GM23338 (cell line): ENCODE measurements at regions not wholly inside any gene's neighbourhood (a gene's known extent, or its start where the extent isn't known, plus 50 kb on each side); places are given as distances from the start of the nearest gene placed in this dataset.

Source experiments
- ATAC-seq: fragments of 200-7000 bp; cut with Tn5 transposase; 3 replicates; pipeline ENCODE4 v1.9.1; 2020
- DNase-seq: peaks from one replicate; pipeline ENCODE4 v3.0.0-alpha.2; 2015; ENCODE audit warnings: low spot score
- H2AFZ ChIP-seq: fragments of 200-600 bp; sonication (generic); 2 replicates; pipeline ENCODE4 v1.8.0; 2016; ENCODE audit warnings: antibody characterized with exemption, mild to moderate bottlenecking, moderate library complexity
- H3F3A ChIP-seq: fragments of 200-600 bp; sonication (generic); replicated peaks from 2 replicates; pipeline ENCODE4 v1.8.0; 2017; ENCODE audit warnings: antibody characterized with exemption, mixed run types, low read depth
- H3K27ac ChIP-seq: fragments of 200-600 bp; sonication (generic); 2 replicates; pipeline ENCODE4 v1.6.1; 2016; ENCODE audit warnings: low read depth
- H3K27me3 ChIP-seq: fragments of 200-600 bp; sonication (generic); 2 replicates; pipeline ENCODE4 v1.8.0; 2016; ENCODE audit warnings: mild to moderate bottlenecking, mixed run types, moderate library complexity; ENCODE audit not compliant: insufficient read depth
- H3K36me3 ChIP-seq: fragments of 200-600 bp; sonication (generic); 2 replicates; pipeline ENCODE4 v1.8.0; 2016; ENCODE audit warnings: mild to moderate bottlenecking; ENCODE audit not compliant: insufficient read depth
- H3K4me1 ChIP-seq: fragments of 200-600 bp; sonication (generic); 2 replicates; pipeline ENCODE4 v1.8.0; 2016; ENCODE audit warnings: mild to moderate bottlenecking, moderate library complexity; ENCODE audit not compliant: insufficient read depth
- H3K4me2 ChIP-seq: fragments of 200-600 bp; sonication (generic); 2 replicates; pipeline ENCODE4 v1.7.1; 2017; ENCODE audit warnings: mixed run types
- H3K4me3 ChIP-seq: fragments of 200-600 bp; sonication (generic); 2 replicates; pipeline ENCODE4 v1.6.1; 2016; ENCODE audit warnings: mixed run types
- H3K79me2 ChIP-seq: fragments of 200-600 bp; sonication (generic); replicated peaks from 2 replicates; pipeline ENCODE4 v1.8.0; 2017; ENCODE audit warnings: mild to moderate bottlenecking; ENCODE audit not compliant: insufficient read depth
- H3K9me2 ChIP-seq: fragments of 200-600 bp; sonication (generic); 2 replicates; pipeline ENCODE4 v1.8.0; 2017; ENCODE audit not compliant: insufficient read depth
- H4K20me1 ChIP-seq: fragments of 200-600 bp; sonication (generic); replicated peaks from 2 replicates; pipeline ENCODE4 v1.8.0; 2017; ENCODE audit warnings: mild to moderate bottlenecking; ENCODE audit not compliant: insufficient read depth
- H3K27ac Mint-ChIP-seq: 2 replicates; pipeline ENCODE4 v1.8.0; 2020; ENCODE audit warnings: inconsistent platforms, mild to moderate bottlenecking, moderate library complexity, mixed read lengths
- H3K27me3 Mint-ChIP-seq: 3 replicates; pipeline ENCODE4 v1.8.0; 2022; ENCODE audit warnings: low read depth, mild to moderate bottlenecking, moderate library complexity, mixed read lengths, inconsistent platforms; ENCODE audit not compliant: insufficient read depth, poor library complexity
- H3K36me3 Mint-ChIP-seq: 3 replicates; pipeline ENCODE4 v1.8.0; 2021; ENCODE audit warnings: low read depth, mild to moderate bottlenecking, inconsistent platforms, moderate library complexity, mixed read lengths
- H3K4me1 Mint-ChIP-seq: 3 replicates; pipeline ENCODE4 v1.8.0; 2020; ENCODE audit warnings: mild to moderate bottlenecking, inconsistent platforms, mixed read lengths
- H3K4me3 Mint-ChIP-seq: 3 replicates; pipeline ENCODE4 v1.8.0; 2021; ENCODE audit warnings: moderate library complexity, mild to moderate bottlenecking, inconsistent platforms, mixed read lengths
- H3K9me3 Mint-ChIP-seq: 3 replicates; pipeline ENCODE4 v1.8.0; 2020; ENCODE audit warnings: moderate library complexity, mild to moderate bottlenecking, inconsistent platforms, mixed read lengths
- CREB1 ChIP-seq: fragments of 250-450 bp; sonication (Bioruptor Pico); IDR thresholded peaks from 2 replicates; pipeline ENCODE4 v1.5.0; 2020; ENCODE audit warnings: low read depth, mild to moderate bottlenecking, moderate library complexity
- CTCF ChIP-seq, 2 experiments: fragments of 200-600 bp in 1 of 2; sonication (generic) in 1 of 2; conservative IDR thresholded peaks; 2 replicates each; pipeline versions ENCODE4 v1.5.1 to v1.6.1; 2016 to 2017; ENCODE audit warnings: antibody characterized with exemption in 2 of 2, low read depth in 2 of 2, mild to moderate bottlenecking in 2 of 2, moderate library complexity in 1 of 2
- ETS1 ChIP-seq: IDR thresholded peaks from 2 replicates; pipeline ENCODE4 v1.6.1; 2016; ENCODE audit warnings: antibody characterized with exemption
- JUNB ChIP-seq: IDR thresholded peaks from one replicate; pipeline ENCODE4 v1.6.1; 2016; ENCODE audit warnings: antibody characterized with exemption; ENCODE audit not compliant: unreplicated experiment
- POLR2AphosphoS5 ChIP-seq: IDR thresholded peaks from 2 replicates; pipeline ENCODE4 v1.6.1; 2016; ENCODE audit warnings: antibody characterized with exemption, low read depth
- STAT1 ChIP-seq: IDR thresholded peaks from one replicate; pipeline ENCODE4 v1.6.1; 2016; ENCODE audit warnings: antibody characterized with exemption; ENCODE audit not compliant: unreplicated experiment
- ZNF114 ChIP-seq: fragments of 250-450 bp; sonication (Bioruptor Pico); IDR thresholded peaks from 2 replicates; pipeline ENCODE4 v1.5.0; 2020; ENCODE audit warnings: mild to moderate bottlenecking, moderate library complexity
- ZNF331 ChIP-seq: fragments of 250-450 bp; sonication (Bioruptor Pico); IDR thresholded peaks from 2 replicates; pipeline ENCODE4 v1.5.0; 2020; ENCODE audit warnings: low read depth, mild to moderate bottlenecking, moderate library complexity
- ZNF462 ChIP-seq: fragments of 250-450 bp; sonication (Bioruptor Pico); IDR thresholded peaks from 2 replicates; pipeline ENCODE4 v1.5.0; 2020; ENCODE audit warnings: mild to moderate bottlenecking, moderate library complexity

GRCh38 chr2:220318508-220318907 lies 691.1 kb downstream of the SLC4A3 start:
- Histone ChIP-seq H3K36me3 (no peaks in the 10 kb centered on the region), H3K27ac (no peak overlapping the region), H3K4me3 (no peak overlapping the region), H3K4me1 (no peaks in the 10 kb centered on the region), H4K20me1 (no peaks in the 10 kb centered on the region), H3K27me3 (no peaks in the 10 kb centered on the region), H2AFZ (no peak overlapping the region), H3K4me2 (no peak overlapping the region), H3K9me2 (peaks cover 18% of the 10 kb centered on the region; the same call in 1 of the 2 replicates), H3F3A (no peaks in the 10 kb centered on the region), H3K79me2 (no peaks in the 10 kb centered on the region)
- no peaks in the 10 kb centered on the region for H3K27me3 Mint-ChIP-seq
- TF ChIP-seq STAT1 = no peak
- no peak for TF ChIP-seq ETS1
- no peak for TF ChIP-seq POLR2AphosphoS5
- H3K27ac Mint-ChIP-seq = no peak overlapping the region
- no peaks in the 10 kb centered on the region for H3K4me1 Mint-ChIP-seq
- DNase-seq (no peak), ATAC-seq (no peak)
- H3K36me3 Mint-ChIP-seq = no peaks in the 10 kb centered on the region
- no peaks in the 10 kb centered on the region; the same call in 2 of the 3 replicates for H3K9me3 Mint-ChIP-seq
- H3K4me3 Mint-ChIP-seq = no peak overlapping the region

- H3K27me3 ChIP-seq = no peaks in the 10 kb centered on the region
- H3K4me1 Mint-ChIP-seq = no peaks in the 10 kb centered on the region
- no peaks in the 10 kb centered on the region; the same call in 2 of the 3 replicates for H3K9me3 Mint-ChIP-seq
- no peak overlapping the region for H3K27ac Mint-ChIP-seq
- H3K4me1 ChIP-seq = no peaks in the 10 kb centered on the region
- H2AFZ ChIP-seq = no peak overlapping the region
- no peak overlapping the region for H3K4me3 ChIP-seq
- no peaks in the 10 kb centered on the region for H3K79me2 ChIP-seq
- no peaks in the 10 kb centered on the region for H3K36me3 ChIP-seq
- no peaks in the 10 kb centered on the region for H3F3A ChIP-seq
- ATAC-seq (no peak), DNase-seq (no peak)
- no peaks in the 10 kb centered on the region for H3K27me3 Mint-ChIP-seq
- no peaks in the 10 kb centered on the region for H4K20me1 ChIP-seq
- H3K4me3 Mint-ChIP-seq = no peak overlapping the region
- H3K9me2 ChIP-seq = peaks cover 27% of the 10 kb centered on the region; the same call in 1 of the 2 replicates
- H3K36me3 Mint-ChIP-seq = no peaks in the 10 kb centered on the region
- no peak overlapping the region for H3K27ac ChIP-seq
- no peak overlapping the region for H3K4me2 ChIP-seq
- TF ChIP-seq ZNF462 (no peak), CTCF (conservative IDR thresholded peaks at IDR 0.05; ENCODE audit: low read depth in 2 of 2) (no peak), CREB1 (CRISPR knock-in tag) (no peak), JUNB (no peak), ETS1 (no peak), ZNF114 (no peak), ZNF331 (CRISPR knock-in tag) (no peak)
Observed at GRCh38 chr2:220320326-220320725, 692.9 kb downstream of the SLC4A3 start.
